BLaER1 treated with 17β-estradiol and CSF1 and Interleukin-3, amounts not matched to agents 10 nM and 100 nM (cell line): ENCODE measurements at regions not wholly inside any gene's neighbourhood (a gene's known extent, or its start where the extent isn't known, plus 50 kb on each side); places are given as distances from the start of the nearest gene placed in this dataset.

Experiments used
- H3K27ac ChIP-seq, 11 experiments: shearing (Covaris generic); formaldehyde crosslinking; 2 replicates each; pipeline ENCODE4 v1.8.1; 2022
- H3K27me3 ChIP-seq, 11 experiments: shearing (Covaris generic); formaldehyde crosslinking; 2 replicates each; pipeline ENCODE4 v1.8.1; 2022
- H3K36me3 ChIP-seq, 11 experiments: shearing (Covaris generic); formaldehyde crosslinking; 2 replicates each; pipeline ENCODE4 v1.8.1; 2022
- H3K4me1 ChIP-seq, 10 experiments: shearing (Covaris generic); formaldehyde crosslinking; 2 replicates each; pipeline ENCODE4 v1.8.1; 2022
- H3K4me2 ChIP-seq, 11 experiments: shearing (Covaris generic); formaldehyde crosslinking; 2 replicates each; pipeline ENCODE4 v1.8.1; 2022
- H3K4me3 ChIP-seq, 10 experiments: shearing (Covaris generic); formaldehyde crosslinking; 2 replicates each; pipeline ENCODE4 v1.8.1; 2022
- H3K9ac ChIP-seq, 11 experiments: shearing (Covaris generic); formaldehyde crosslinking; 2 replicates each; pipeline ENCODE4 v1.8.1; 2022
- H3K9me3 ChIP-seq, 11 experiments: shearing (Covaris generic); formaldehyde crosslinking; replicated peaks in 1 of 11; 2 replicates each; pipeline ENCODE4 v1.8.1; 2022
- H4K20me1 ChIP-seq, 11 experiments: shearing (Covaris generic); formaldehyde crosslinking; 2 replicates each; pipeline ENCODE4 v1.8.1; 2022
- Cebpa-rat ChIP-seq, 11 experiments: shearing (Covaris generic); IDR thresholded peaks; 2 replicates each; pipeline ENCODE4 v1.8.1; 2022

GRCh38 chr18:31267823-31268481 is 50.0 kb upstream of the DSG1 start:
- Histone ChIP-seq H3K9ac (no peak overlapping the region), H3K27me3 (no peaks in the 10 kb centered on the region), H3K4me3 (no peak overlapping the region), H3K4me1 (no peaks in the 10 kb centered on the region), H3K4me2 (no peak overlapping the region), H4K20me1 (no peaks in the 10 kb centered on the region), H3K27ac (no peak overlapping the region), H3K36me3 (no peaks in the 10 kb centered on the region), H3K9me3 (no peaks in the 10 kb centered on the region)
- TF ChIP-seq Cebpa-rat (IDR thresholded peaks at IDR 0.05): no peak
